ENCODE measurements at regions not wholly inside any gene's neighbourhood (a gene's known extent, or its start where the extent isn't known, plus 50 kb on each side); places are given as distances from the start of the nearest gene placed in this dataset.

DNA sequence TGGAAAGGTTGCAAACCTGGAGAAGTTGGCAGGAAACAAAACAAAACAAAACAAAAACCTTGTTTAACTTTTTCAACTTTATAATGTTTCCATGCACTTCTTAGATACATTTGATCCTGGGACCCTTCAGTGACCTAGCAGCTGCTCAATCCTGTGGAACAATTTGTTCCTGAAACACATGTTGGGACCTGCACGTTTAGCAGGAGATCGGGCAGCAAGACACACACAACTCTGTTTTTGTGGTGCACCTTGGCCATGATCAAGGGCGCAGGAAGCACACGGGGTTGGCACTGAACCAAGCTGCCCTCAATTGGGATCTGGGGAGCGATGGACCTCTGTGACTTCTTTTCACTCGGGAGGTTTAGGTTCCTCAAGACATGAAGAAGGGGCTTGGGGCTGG is 268.7 kb downstream of the LOXHD1 start:
- no peak for TF ChIP-seq CTCF (IDR thresholded peaks at IDR 0.05; ENCODE audit: unreplicated experiment)
- H3K36me3 Mint-ChIP-seq (ENCODE audit: insufficient read depth), result no peaks in the 10 kb centered on the region
- H3K4me3 Mint-ChIP-seq (ENCODE audit: low read depth), result no peak overlapping the region
- no peak overlapping the region for H3K27ac Mint-ChIP-seq
- H3K27me3 Mint-ChIP-seq, result no peaks in the 10 kb centered on the region
- no peak for DNase-seq (ENCODE audit: low spot score, unreplicated experiment)
- no peaks in the 10 kb centered on the region for H3K9me3 Mint-ChIP-seq (ENCODE audit: low read depth)
- peaks cover 1% of the 10 kb centered on the region for H3K4me1 Mint-ChIP-seq (ENCODE audit: low read depth)

- H3K9me3 Mint-ChIP-seq (ENCODE audit: low read depth), result no peaks in the 10 kb centered on the region
- H3K36me3 Mint-ChIP-seq (ENCODE audit: insufficient read depth), result no peaks in the 10 kb centered on the region
- no peaks in the 10 kb centered on the region for H3K27me3 Mint-ChIP-seq
- TF ChIP-seq CTCF (IDR thresholded peaks at IDR 0.05; ENCODE audit: unreplicated experiment), result no peak
- no peak overlapping the region for H3K27ac Mint-ChIP-seq
- H3K4me3 Mint-ChIP-seq (ENCODE audit: low read depth), result no peak overlapping the region
- H3K4me1 Mint-ChIP-seq (ENCODE audit: low read depth), result peaks cover 1% of the 10 kb centered on the region
- no peak for DNase-seq (ENCODE audit: low spot score, unreplicated experiment)
Observed at GRCh38 chr18:46392576-46392975, 264.4 kb downstream of the LOXHD1 start.

DNA sequence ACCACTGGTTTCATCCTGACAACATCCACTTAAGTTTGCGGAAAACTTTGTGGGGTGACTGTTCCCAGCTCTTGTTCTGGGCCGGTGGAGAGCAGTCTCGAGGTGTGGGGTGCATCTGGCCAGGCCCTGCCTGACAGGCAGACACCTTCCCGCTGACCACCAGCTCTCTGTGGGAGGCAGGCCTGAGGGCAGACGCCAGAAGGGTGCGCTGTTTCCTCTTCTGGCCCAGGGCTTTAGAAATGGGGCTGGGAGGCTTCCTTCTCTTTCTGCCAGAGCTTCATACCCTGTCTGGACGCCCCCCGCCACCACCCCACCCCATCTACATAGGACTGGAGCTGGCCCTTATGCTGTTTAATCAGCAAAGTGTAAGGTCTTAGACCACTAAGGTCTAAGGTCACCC is 263.8 kb downstream of the LOXHD1 start:
- H3K4me1 Mint-ChIP-seq (ENCODE audit: low read depth), result peaks cover 1% of the 10 kb centered on the region
- H3K27ac Mint-ChIP-seq, result no peak overlapping the region
- H3K27me3 Mint-ChIP-seq, result no peaks in the 10 kb centered on the region
- no peaks in the 10 kb centered on the region for H3K36me3 Mint-ChIP-seq (ENCODE audit: insufficient read depth)
- no peak overlapping the region for H3K4me3 Mint-ChIP-seq (ENCODE audit: low read depth)
- peak; percentile 37 for TF ChIP-seq CTCF (IDR thresholded peaks at IDR 0.05; ENCODE audit: unreplicated experiment)
- H3K9me3 Mint-ChIP-seq (ENCODE audit: low read depth), result no peaks in the 10 kb centered on the region
- no peak for DNase-seq (ENCODE audit: low spot score, unreplicated experiment)

DNA sequence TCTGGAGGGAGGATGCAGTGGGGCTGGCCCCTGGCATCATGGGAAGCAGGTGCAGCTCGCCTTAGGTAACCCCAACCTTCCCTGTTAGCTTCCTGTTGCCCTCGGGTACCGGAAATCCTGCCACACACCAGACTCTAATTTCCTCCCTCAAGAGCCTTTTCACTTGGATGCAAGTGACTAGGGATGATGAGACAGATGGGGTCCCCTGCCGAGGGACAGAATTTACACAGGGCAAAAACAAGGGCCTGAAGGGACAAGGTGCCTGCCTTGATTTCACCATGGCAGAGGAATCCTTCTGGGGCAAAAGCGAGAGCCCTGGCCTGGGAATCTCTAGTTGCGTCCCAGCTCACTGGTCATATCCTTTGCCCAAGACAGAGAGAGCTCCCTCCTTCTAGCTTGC is 263.1 kb downstream of the LOXHD1 start:
- no peak for TF ChIP-seq CTCF (IDR thresholded peaks at IDR 0.05; ENCODE audit: unreplicated experiment)
- H3K9me3 Mint-ChIP-seq (ENCODE audit: low read depth), result no peaks in the 10 kb centered on the region
- no peak overlapping the region for H3K27ac Mint-ChIP-seq
- H3K27me3 Mint-ChIP-seq, result no peaks in the 10 kb centered on the region
- H3K4me3 Mint-ChIP-seq (ENCODE audit: low read depth), result no peak overlapping the region
- no peaks in the 10 kb centered on the region for H3K36me3 Mint-ChIP-seq (ENCODE audit: insufficient read depth)
- DNase-seq (ENCODE audit: low spot score, unreplicated experiment), result no peak
- no peaks in the 10 kb centered on the region for H3K4me1 Mint-ChIP-seq (ENCODE audit: low read depth)

DNA sequence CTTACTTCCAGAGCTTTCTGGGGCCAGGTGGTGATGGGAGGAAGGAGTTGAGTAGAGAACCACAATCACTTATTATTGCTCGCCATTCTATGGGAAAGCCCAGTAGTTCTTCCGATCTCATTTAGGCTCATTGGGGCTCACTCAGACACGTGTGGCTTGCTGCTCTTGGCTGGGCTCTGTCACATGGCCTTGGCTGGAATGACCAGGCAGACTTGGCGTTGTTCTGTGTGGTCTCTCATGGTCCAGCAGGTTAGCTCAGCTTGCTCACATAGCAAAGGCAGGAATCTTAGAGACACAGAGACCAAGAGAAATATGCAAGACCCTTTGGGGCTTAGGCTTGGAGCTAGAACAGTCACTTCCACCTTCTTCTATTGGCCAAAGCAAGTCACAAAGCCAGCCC is 261.2 kb downstream of the LOXHD1 start:
- no peaks in the 10 kb centered on the region for H3K9me3 Mint-ChIP-seq (ENCODE audit: low read depth)
- no peaks in the 10 kb centered on the region for H3K4me1 Mint-ChIP-seq (ENCODE audit: low read depth)
- no peaks in the 10 kb centered on the region for H3K27me3 Mint-ChIP-seq
- H3K4me3 Mint-ChIP-seq (ENCODE audit: low read depth), result no peak overlapping the region
- H3K27ac Mint-ChIP-seq, result no peak overlapping the region
- H3K36me3 Mint-ChIP-seq (ENCODE audit: insufficient read depth), result no peaks in the 10 kb centered on the region
- no peak for DNase-seq (ENCODE audit: low spot score, unreplicated experiment)
- no peak for TF ChIP-seq CTCF (IDR thresholded peaks at IDR 0.05; ENCODE audit: unreplicated experiment)

Measured in progenitor cell of endocrine pancreas (in vitro differentiated cells).